ENCODE measurements at regions not wholly inside any gene's neighbourhood (a gene's known extent, or its start where the extent isn't known, plus 50 kb on each side); places are given as distances from the start of the nearest gene placed in this dataset. TPM values are rescaled to one million over a fixed set of nuclear protein-coding genes. Genes with fewer than 3 reads are reported as not detected.

DNA sequence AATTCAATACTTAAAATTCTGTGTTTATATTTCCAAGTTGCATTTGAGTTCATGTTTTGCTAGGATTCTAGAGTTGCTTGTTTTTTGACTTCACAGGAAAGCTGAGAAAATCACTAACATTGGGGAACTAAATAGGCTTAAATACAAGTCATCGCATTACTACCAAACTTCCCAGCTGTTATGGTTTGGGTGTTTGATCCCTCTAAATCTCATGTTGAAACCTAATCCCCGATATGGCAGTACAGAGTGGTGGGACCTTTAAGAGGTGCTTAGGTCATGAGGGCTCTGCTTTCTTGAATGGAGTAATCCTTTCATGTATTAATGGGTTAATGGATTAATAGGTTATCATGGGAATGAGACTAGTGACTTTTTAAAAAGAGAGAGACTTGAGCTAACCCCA lies 77.2 kb upstream of the ARPP21 start:
- TF ChIP-seq, protein P1, sequence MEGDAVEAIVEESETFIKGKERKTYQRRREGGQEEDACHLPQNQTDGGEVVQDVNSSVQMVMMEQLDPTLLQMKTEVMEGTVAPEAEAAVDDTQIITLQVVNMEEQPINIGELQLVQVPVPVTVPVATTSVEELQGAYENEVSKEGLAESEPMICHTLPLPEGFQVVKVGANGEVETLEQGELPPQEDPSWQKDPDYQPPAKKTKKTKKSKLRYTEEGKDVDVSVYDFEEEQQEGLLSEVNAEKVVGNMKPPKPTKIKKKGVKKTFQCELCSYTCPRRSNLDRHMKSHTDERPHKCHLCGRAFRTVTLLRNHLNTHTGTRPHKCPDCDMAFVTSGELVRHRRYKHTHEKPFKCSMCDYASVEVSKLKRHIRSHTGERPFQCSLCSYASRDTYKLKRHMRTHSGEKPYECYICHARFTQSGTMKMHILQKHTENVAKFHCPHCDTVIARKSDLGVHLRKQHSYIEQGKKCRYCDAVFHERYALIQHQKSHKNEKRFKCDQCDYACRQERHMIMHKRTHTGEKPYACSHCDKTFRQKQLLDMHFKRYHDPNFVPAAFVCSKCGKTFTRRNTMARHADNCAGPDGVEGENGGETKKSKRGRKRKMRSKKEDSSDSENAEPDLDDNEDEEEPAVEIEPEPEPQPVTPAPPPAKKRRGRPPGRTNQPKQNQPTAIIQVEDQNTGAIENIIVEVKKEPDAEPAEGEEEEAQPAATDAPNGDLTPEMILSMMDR (IDR thresholded peaks at IDR 0.05; ENCODE audit: insufficient read depth, low read length) = no peak
- no peak overlapping the region for H3K4me3 ChIP-seq (ENCODE audit: low read depth, low read length)
- DNase-seq (ENCODE audit: low read depth) = no peak

DNA sequence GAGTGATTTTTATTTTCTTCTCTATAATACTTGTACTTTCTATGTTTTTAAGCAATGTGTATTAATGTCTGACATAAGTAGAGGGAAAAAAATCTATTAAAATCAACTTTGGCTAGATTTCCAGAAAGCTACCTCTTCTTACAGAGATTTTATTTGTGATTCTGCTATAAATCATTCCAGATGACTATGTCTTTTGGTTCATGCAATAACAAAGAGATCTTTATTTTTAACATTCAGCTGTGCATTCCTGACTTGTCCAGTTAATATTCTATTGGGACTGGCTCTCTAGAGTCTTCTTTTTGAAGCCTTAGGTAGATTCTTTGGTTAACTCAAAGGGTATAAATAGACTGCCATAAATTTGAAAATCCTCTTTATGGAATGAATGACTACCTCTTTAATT lies 74.3 kb upstream of the ARPP21 start:
- H3K4me3 ChIP-seq (ENCODE audit: low read depth, low read length) = no peak overlapping the region
- DNase-seq (ENCODE audit: low read depth) = no peak
- TF ChIP-seq, protein P1 (IDR thresholded peaks at IDR 0.05; ENCODE audit: insufficient read depth, low read length) = no peak

Small RNA genes in the stretch of these regions (small RNA-seq; reads per million reads assigned to genes)
- gene RNU6-243P = not detected
